Karpas-422 (cell line): ENCODE measurements at regions not wholly inside any gene's neighbourhood (a gene's known extent, or its start where the extent isn't known, plus 50 kb on each side); places are given as distances from the start of the nearest gene placed in this dataset.

Experiments used
- DNase-seq: peaks from one replicate; pipeline ENCODE4 v3.0.0-alpha.2; 2015
- H2AFZ ChIP-seq: fragments of 200-600 bp; sonication (generic); 2 replicates; pipeline ENCODE4 v1.6.1; 2014; ENCODE audit warnings: antibody characterized with exemption, low read length, mixed read lengths
- H3K27ac ChIP-seq: fragments of 200-600 bp; sonication (generic); 2 replicates; pipeline ENCODE4 v1.5.1; 2014; ENCODE audit warnings: mild to moderate bottlenecking, low read length, moderate library complexity
- H3K27me3 ChIP-seq: fragments of 200-600 bp; sonication (generic); 2 replicates; pipeline ENCODE4 v1.6.1; 2014; ENCODE audit warnings: low read length, mixed read lengths
- H3K36me3 ChIP-seq: fragments of 200-600 bp; sonication (generic); 2 replicates; pipeline ENCODE4 v1.6.1; 2014; ENCODE audit warnings: low read length, mixed read lengths; ENCODE audit not compliant: insufficient read depth
- H3K4me1 ChIP-seq: fragments of 200-600 bp; sonication (generic); 2 replicates; pipeline ENCODE4 v1.6.1; 2014; ENCODE audit warnings: mild to moderate bottlenecking, low read length, mixed read lengths
- H3K4me2 ChIP-seq: fragments of 200-600 bp; sonication (generic); 2 replicates; pipeline ENCODE4 v1.6.1; 2014; ENCODE audit warnings: low read length, low read depth, mild to moderate bottlenecking; ENCODE audit not compliant: poor library complexity, severe bottlenecking
- H3K4me3 ChIP-seq: fragments of 200-600 bp; sonication (generic); 2 replicates; pipeline ENCODE4 v1.5.1; 2014; ENCODE audit warnings: mild to moderate bottlenecking, antibody characterized with exemption, low read length, mixed read lengths
- H3K79me2 ChIP-seq: fragments of 200-600 bp; sonication (generic); 2 replicates; pipeline ENCODE4 v1.6.1; 2014; ENCODE audit warnings: mild to moderate bottlenecking, low read length, mixed read lengths
- H3K9ac ChIP-seq: fragments of 200-600 bp; sonication (generic); 2 replicates; pipeline ENCODE4 v1.6.0; 2014; ENCODE audit warnings: low read length
- H3K9me2 ChIP-seq: fragments of 200-600 bp; sonication (generic), shearing (Covaris generic); replicated peaks from 2 replicates; pipeline ENCODE4 v1.6.0; 2014; ENCODE audit warnings: mild to moderate bottlenecking, low read length, moderate library complexity; ENCODE audit not compliant: insufficient read depth
- H3K9me3 ChIP-seq: fragments of 300-700, 200-600 bp; sonication (generic); 2 replicates; pipeline ENCODE4 v1.6.1; 2014; ENCODE audit warnings: low read length, mixed read lengths
- H4K20me1 ChIP-seq: fragments of 200-600 bp; sonication (generic); 2 replicates; pipeline ENCODE4 v1.6.1; 2014; ENCODE audit warnings: mild to moderate bottlenecking, antibody characterized with exemption, low read length, low read depth; ENCODE audit not compliant: insufficient read depth

DNA sequence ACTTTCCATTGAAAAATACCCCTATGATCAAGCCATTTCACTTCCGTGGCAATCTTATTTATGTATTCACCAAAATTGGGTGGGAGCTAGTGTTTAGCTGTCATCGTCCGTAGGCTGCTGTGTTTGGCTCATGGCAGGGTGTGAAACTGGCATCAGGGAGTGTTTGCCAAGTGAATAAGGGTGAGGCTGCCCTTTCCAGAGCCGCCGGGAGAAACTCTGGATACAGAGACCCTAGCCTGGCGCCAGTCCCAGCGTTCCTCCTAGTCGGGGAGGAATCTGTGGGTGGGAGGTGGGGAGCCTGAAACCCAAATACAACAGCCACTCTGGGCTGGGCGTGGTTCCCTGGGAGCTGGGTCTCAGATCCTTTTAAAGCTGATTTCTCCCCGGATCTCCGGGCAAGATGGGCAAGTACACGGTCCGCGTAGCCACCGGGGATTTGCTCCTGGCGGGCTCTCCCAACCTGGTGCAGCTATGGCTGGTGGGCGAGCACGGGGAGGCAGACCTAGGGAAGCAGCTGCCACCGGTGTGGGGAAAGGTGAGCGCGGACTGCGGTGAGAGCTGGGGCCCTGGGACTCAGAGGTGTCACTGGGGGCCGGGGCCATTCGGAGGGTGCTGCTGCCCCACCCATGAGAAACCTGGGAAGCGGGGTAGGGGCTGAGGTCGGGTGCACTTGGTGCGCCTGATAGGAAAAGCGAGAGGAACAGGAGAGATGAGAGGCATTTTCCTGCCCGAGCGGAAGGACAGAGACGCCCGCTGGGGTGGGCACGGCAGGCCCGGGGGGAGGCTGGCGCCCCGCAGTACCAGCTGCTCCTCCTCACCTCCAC is 62.1 kb upstream of the TEKT1 start:
- Histone ChIP-seq H3K9ac (no peak overlapping the region), H3K27me3 (no peaks in the 10 kb centered on the region), H3K4me2 (no peak overlapping the region), H3K79me2 (no peaks in the 10 kb centered on the region), H3K36me3 (no peaks in the 10 kb centered on the region), H4K20me1 (no peaks in the 10 kb centered on the region; the same call in 1 of the 2 replicates), H3K4me3 (no peak overlapping the region), H3K9me2 (no peaks in the 10 kb centered on the region), H3K27ac (no peak overlapping the region), H3K4me1 (no peaks in the 10 kb centered on the region), H2AFZ (no peak overlapping the region), H3K9me3 (no peaks in the 10 kb centered on the region)
- no peak for DNase-seq

DNA sequence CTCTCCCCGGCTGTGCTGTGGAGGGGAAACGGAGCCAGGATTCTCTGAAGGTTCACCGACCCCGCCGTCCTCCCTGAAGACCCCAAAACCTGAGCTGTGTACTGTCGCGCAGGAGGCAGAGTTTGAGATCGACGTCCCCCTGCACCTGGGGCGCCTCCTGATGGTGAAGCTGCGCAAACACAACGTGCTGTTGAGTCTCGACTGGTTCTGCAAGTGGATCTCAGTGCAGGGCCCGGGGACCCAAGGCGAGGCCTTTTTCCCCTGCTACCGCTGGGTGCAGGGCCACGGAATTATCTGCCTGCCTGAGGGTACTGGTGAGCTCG is 62.6 kb upstream of the TEKT1 start:
- peak; percentile 59 for DNase-seq
- Histone ChIP-seq H3K4me2 (no peak overlapping the region), H3K9ac (no peak overlapping the region)

DNA sequence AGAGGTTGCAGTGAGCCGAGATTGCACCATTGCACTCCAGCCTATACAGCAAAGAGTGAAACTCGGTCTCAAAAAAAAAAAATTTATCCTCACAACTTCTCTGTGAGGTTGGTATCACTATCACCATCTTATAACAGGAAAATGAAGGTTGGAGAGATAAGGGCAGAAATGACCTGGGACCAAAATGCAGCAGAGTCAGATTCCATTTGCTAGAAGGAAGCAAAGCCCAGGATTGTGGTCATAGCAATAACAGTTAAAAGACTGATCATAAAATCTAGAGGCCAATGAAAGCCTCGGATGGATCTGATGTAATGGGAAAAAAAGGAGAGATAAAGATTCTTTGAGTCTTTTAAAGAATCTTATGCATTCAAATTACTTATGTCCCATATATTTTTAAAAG is 69.6 kb upstream of the TEKT1 start:
- Histone ChIP-seq H3K27ac (no peak overlapping the region), H3K9ac (no peak overlapping the region), H3K27me3 (no peaks in the 10 kb centered on the region), H3K4me2 (no peak overlapping the region), H3K79me2 (no peaks in the 10 kb centered on the region), H3K4me3 (no peak overlapping the region), H3K4me1 (no peaks in the 10 kb centered on the region), H3K9me2 (no peaks in the 10 kb centered on the region), H2AFZ (no peak overlapping the region), H3K36me3 (no peaks in the 10 kb centered on the region), H4K20me1 (no peaks in the 10 kb centered on the region; the same call in 1 of the 2 replicates), H3K9me3 (no peaks in the 10 kb centered on the region)
- DNase-seq, result no peak

More for the DNA sequence above, 62.6 kb upstream of the TEKT1 start:
- H3K79me2 ChIP-seq, result no peaks in the 10 kb centered on the region
- no peak overlapping the region for H3K4me3 ChIP-seq
- H3K9me2 ChIP-seq, result no peaks in the 10 kb centered on the region
- no peaks in the 10 kb centered on the region; the same call in 1 of the 2 replicates for H4K20me1 ChIP-seq
- no peaks in the 10 kb centered on the region for H3K9me3 ChIP-seq
- H2AFZ ChIP-seq, result no peak overlapping the region
- H3K27ac ChIP-seq, result no peak overlapping the region
- H3K36me3 ChIP-seq, result no peaks in the 10 kb centered on the region
- H3K27me3 ChIP-seq, result no peaks in the 10 kb centered on the region
- H3K4me1 ChIP-seq, result no peaks in the 10 kb centered on the region

DNA sequence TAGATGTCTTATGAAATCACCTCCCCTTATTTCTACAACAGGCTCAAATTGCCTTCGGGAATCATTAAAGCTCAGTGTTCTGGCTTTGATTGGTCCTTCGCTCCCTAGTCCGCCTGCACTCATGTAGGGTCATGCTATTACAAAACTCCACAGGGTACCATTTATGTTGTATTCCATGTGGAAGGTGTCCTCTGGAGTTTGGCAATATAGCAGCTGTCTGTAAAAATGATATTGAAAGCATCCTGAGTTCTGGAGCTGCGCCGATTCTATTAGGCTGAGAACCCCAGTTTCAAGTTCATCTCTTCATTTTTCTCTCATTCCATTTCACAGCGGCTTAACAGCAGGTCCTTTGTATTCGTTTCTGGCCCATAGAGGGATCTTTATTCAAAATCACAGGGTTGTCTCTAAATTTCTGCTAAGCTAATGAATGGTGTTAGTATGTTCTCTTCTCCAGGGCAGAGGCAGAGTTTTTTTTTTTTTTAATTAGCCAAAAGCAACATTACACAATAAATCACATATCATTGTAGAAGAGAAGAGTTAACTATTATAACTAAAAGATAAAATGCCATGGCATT is 71.9 kb upstream of the TEKT1 start:
- H3K4me2 ChIP-seq, result no peak overlapping the region
- H4K20me1 ChIP-seq, result no peaks in the 10 kb centered on the region
- H3K79me2 ChIP-seq, result no peaks in the 10 kb centered on the region
- no peak overlapping the region for H2AFZ ChIP-seq
- H3K36me3 ChIP-seq, result no peaks in the 10 kb centered on the region
- H3K4me3 ChIP-seq, result no peak overlapping the region
- H3K27me3 ChIP-seq, result no peaks in the 10 kb centered on the region
- no peaks in the 10 kb centered on the region for H3K9me2 ChIP-seq
- no peak for DNase-seq
- no peak overlapping the region for H3K27ac ChIP-seq
- no peaks in the 10 kb centered on the region for H3K4me1 ChIP-seq
- H3K9ac ChIP-seq, result no peak overlapping the region
- H3K9me3 ChIP-seq, result no peaks in the 10 kb centered on the region

DNA sequence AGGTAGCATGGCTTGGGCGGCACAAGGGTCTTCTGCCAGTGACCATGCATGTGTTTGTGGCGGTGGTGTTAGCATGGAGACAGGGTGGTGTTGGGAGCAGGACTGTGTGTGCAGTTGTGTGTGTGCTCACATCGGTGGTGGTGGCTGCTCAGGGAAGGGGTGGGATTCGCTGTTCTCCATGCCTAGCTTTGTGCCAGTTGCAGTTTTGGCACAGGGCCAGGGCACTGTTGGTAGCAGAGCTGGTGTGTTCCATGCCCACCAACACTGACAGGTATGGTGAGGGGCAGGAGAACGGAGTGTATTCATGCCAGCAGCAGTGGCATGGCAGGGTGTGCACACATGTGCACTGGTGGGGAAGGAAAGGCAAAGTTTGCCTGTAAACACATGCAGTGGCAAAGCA is 77.3 kb upstream of the TEKT1 start:
- H3K79me2 ChIP-seq, result no peaks in the 10 kb centered on the region
- no peak overlapping the region for H2AFZ ChIP-seq
- H3K4me1 ChIP-seq, result peaks cover 2% of the 10 kb centered on the region; the same call in 1 of the 2 replicates
- H3K9ac ChIP-seq, result no peak overlapping the region
- no peak overlapping the region for H3K27ac ChIP-seq
- H3K27me3 ChIP-seq, result no peaks in the 10 kb centered on the region
- H4K20me1 ChIP-seq, result no peaks in the 10 kb centered on the region
- no peak for DNase-seq
- no peak overlapping the region for H3K4me2 ChIP-seq
- H3K4me3 ChIP-seq, result no peak overlapping the region
- H3K36me3 ChIP-seq, result no peaks in the 10 kb centered on the region
- H3K9me2 ChIP-seq, result no peaks in the 10 kb centered on the region
- H3K9me3 ChIP-seq, result no peaks in the 10 kb centered on the region

DNA sequence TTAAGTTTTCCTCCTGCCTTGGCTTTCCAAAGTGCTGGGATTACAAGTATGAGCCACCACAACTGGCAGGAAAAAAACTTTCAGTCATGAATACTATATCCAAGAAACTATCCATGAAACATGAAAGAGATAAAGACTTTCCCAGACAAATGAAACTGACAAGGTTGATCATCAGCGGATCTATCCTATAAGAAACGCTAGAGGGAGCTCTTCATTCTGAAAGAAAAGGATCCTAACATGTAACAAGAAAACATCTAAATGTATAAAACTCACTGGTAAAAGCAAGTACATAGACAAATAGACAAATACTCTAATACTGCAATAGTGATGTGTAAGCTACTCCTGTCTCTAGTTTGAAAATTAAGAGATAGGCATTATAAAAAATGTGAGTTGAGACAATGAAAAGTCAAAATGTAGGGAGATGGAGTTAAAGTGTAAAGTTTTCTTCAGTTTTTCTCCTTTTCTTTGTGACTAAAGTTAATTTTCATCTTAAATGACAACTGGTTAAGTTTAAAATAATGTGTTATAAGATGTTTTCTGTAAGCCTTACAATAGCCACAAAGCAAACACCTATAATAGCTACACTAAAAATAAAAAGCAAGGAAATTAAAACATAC is 79.6 kb upstream of the TEKT1 start:
- H3K4me1 ChIP-seq, result peaks cover 11% of the 10 kb centered on the region; the same call in 1 of the 2 replicates
- H3K27me3 ChIP-seq, result no peaks in the 10 kb centered on the region
- H3K4me3 ChIP-seq, result no peak overlapping the region
- H3K9me3 ChIP-seq, result no peaks in the 10 kb centered on the region
- H3K36me3 ChIP-seq, result no peaks in the 10 kb centered on the region
- no peaks in the 10 kb centered on the region for H3K9me2 ChIP-seq
- H4K20me1 ChIP-seq, result no peaks in the 10 kb centered on the region
- no peak overlapping the region for H3K9ac ChIP-seq
- H3K4me2 ChIP-seq, result no peak overlapping the region
- peak; percentile 80 for DNase-seq
- H2AFZ ChIP-seq, result no peak overlapping the region
- H3K79me2 ChIP-seq, result no peaks in the 10 kb centered on the region
- no peak overlapping the region for H3K27ac ChIP-seq

DNA sequence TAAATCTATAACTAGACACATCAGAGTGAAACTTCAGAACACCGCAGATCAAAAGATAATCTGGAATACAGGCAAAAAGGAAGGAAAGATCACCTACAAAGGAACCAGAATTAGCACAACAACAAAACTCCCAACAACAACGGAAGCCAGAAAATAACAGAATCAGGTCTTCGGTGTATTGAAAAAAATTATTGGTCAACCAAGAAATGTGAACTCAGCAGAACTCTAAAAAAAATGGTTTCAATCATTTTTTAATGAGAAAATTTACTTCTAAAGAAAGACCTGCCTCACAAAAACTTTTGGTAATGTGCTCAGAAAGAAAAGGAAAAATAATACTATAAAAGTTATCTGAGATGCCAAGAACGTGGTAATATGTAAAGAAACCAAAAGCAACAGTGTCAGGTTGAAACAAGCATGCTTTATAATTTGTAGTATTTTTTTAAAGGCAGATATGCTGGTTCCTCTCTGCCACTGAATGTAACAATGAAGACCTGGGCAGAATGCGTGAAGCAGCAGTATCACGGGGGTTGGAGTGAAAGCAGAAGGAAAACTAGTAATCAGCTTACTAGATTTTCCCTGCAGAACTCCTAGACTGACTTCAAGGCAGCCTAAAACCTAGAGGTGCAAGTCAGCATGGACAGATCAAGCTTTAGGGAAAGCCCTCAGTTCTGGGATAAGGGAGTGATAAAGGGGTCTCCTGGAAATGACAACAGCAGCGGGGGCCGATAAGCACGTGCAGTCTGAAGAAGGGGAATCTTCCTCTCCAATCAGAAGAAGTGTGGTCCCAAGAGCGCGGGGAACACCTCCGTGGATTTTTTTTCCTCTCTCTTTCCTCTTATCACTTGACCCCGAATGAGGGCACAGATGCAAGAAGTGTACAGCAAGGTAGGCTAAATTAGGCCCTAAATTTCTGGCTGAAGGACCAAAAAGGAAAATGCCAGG is 80.9 kb upstream of the TEKT1 start:
- Histone ChIP-seq H3K79me2 (no peaks in the 10 kb centered on the region), H3K27ac (no peak overlapping the region), H3K4me2 (no peak overlapping the region), H3K9me3 (no peaks in the 10 kb centered on the region), H3K4me3 (no peak overlapping the region), H3K4me1 (peaks cover 11% of the 10 kb centered on the region; the same call in 1 of the 2 replicates), H3K9me2 (no peaks in the 10 kb centered on the region), H3K9ac (no peak overlapping the region), H4K20me1 (no peaks in the 10 kb centered on the region), H3K36me3 (no peaks in the 10 kb centered on the region), H2AFZ (no peak overlapping the region), H3K27me3 (no peaks in the 10 kb centered on the region)
- no peak for DNase-seq
